Karpas-422 (cell line): ENCODE measurements at regions not wholly inside any gene's neighbourhood (a gene's known extent, or its start where the extent isn't known, plus 50 kb on each side); places are given as distances from the start of the nearest gene placed in this dataset.
A peak's percentile ranks its signal among the peaks of the same experiment; 100 is the strongest.

Source experiments
- DNase-seq: peaks from one replicate; pipeline ENCODE4 v3.0.0-alpha.2; 2015
- H2AFZ ChIP-seq: fragments of 200-600 bp; sonication (generic); 2 replicates; pipeline ENCODE4 v1.6.1; 2014; ENCODE audit warnings: antibody characterized with exemption, low read length, mixed read lengths
- H3K27ac ChIP-seq: fragments of 200-600 bp; sonication (generic); 2 replicates; pipeline ENCODE4 v1.5.1; 2014; ENCODE audit warnings: mild to moderate bottlenecking, low read length, moderate library complexity
- H3K27me3 ChIP-seq: fragments of 200-600 bp; sonication (generic); 2 replicates; pipeline ENCODE4 v1.6.1; 2014; ENCODE audit warnings: low read length, mixed read lengths
- H3K36me3 ChIP-seq: fragments of 200-600 bp; sonication (generic); 2 replicates; pipeline ENCODE4 v1.6.1; 2014; ENCODE audit warnings: low read length, mixed read lengths; ENCODE audit not compliant: insufficient read depth
- H3K4me1 ChIP-seq: fragments of 200-600 bp; sonication (generic); 2 replicates; pipeline ENCODE4 v1.6.1; 2014; ENCODE audit warnings: mild to moderate bottlenecking, low read length, mixed read lengths
- H3K4me2 ChIP-seq: fragments of 200-600 bp; sonication (generic); 2 replicates; pipeline ENCODE4 v1.6.1; 2014; ENCODE audit warnings: low read length, low read depth, mild to moderate bottlenecking; ENCODE audit not compliant: poor library complexity, severe bottlenecking
- H3K4me3 ChIP-seq: fragments of 200-600 bp; sonication (generic); 2 replicates; pipeline ENCODE4 v1.5.1; 2014; ENCODE audit warnings: mild to moderate bottlenecking, antibody characterized with exemption, low read length, mixed read lengths
- H3K79me2 ChIP-seq: fragments of 200-600 bp; sonication (generic); 2 replicates; pipeline ENCODE4 v1.6.1; 2014; ENCODE audit warnings: mild to moderate bottlenecking, low read length, mixed read lengths
- H3K9ac ChIP-seq: fragments of 200-600 bp; sonication (generic); 2 replicates; pipeline ENCODE4 v1.6.0; 2014; ENCODE audit warnings: low read length
- H3K9me2 ChIP-seq: fragments of 200-600 bp; sonication (generic), shearing (Covaris generic); replicated peaks from 2 replicates; pipeline ENCODE4 v1.6.0; 2014; ENCODE audit warnings: mild to moderate bottlenecking, low read length, moderate library complexity; ENCODE audit not compliant: insufficient read depth
- H3K9me3 ChIP-seq: fragments of 300-700, 200-600 bp; sonication (generic); 2 replicates; pipeline ENCODE4 v1.6.1; 2014; ENCODE audit warnings: low read length, mixed read lengths
- H4K20me1 ChIP-seq: fragments of 200-600 bp; sonication (generic); 2 replicates; pipeline ENCODE4 v1.6.1; 2014; ENCODE audit warnings: mild to moderate bottlenecking, antibody characterized with exemption, low read length, low read depth; ENCODE audit not compliant: insufficient read depth

GRCh38 chr10:84837041-84837812 is 508.8 kb downstream of the CCSER2 start:
- H3K9me2 ChIP-seq = no peaks in the 10 kb centered on the region
- no peaks in the 10 kb centered on the region for H3K79me2 ChIP-seq
- H3K9me3 ChIP-seq = no peaks in the 10 kb centered on the region
- no peaks in the 10 kb centered on the region for H3K27me3 ChIP-seq
- no peaks in the 10 kb centered on the region for H4K20me1 ChIP-seq
- no peaks in the 10 kb centered on the region for H3K4me1 ChIP-seq
- no peak overlapping the region for H3K4me2 ChIP-seq
- H3K36me3 ChIP-seq = no peaks in the 10 kb centered on the region
- H3K9ac ChIP-seq = no peak overlapping the region
- DNase-seq = no peak
- no peak overlapping the region for H3K4me3 ChIP-seq
- H3K27ac ChIP-seq = no peak overlapping the region
- no peak overlapping the region for H2AFZ ChIP-seq

- no peaks in the 10 kb centered on the region for H3K9me3 ChIP-seq
- no peaks in the 10 kb centered on the region for H3K79me2 ChIP-seq
- no peak overlapping the region for H3K4me3 ChIP-seq
- no peaks in the 10 kb centered on the region for H3K4me1 ChIP-seq
- H2AFZ ChIP-seq = no peak overlapping the region
- H3K9ac ChIP-seq = no peak overlapping the region
- DNase-seq = no peak
- no peak overlapping the region for H3K27ac ChIP-seq
- no peaks in the 10 kb centered on the region for H3K36me3 ChIP-seq
- H3K9me2 ChIP-seq = no peaks in the 10 kb centered on the region
- H3K4me2 ChIP-seq = no peak overlapping the region
- no peaks in the 10 kb centered on the region for H4K20me1 ChIP-seq
- no peaks in the 10 kb centered on the region for H3K27me3 ChIP-seq
Observed at GRCh38 chr10:84837877-84838276, 509.5 kb downstream of the CCSER2 start.

DNA sequence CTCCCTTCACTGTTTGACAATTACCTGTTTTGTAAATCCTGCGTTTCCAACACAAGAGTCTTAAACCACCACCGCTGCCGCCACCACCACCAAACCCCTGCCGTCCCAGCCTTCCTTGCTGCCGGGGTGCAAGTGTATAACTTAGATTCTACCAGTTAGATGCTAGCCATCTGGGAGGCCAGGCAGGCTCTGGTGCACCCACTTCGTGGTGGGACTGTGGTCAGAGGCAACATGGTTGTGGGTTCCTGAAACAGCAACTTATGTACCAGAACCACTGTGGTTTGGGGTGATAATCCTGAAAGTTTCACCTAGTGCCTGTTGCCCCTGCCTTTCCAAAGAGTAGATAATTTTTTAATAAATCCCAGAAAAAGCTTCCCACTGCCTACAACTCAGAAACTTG is 510.5 kb downstream of the CCSER2 start:
- no peak for DNase-seq
- Histone ChIP-seq H3K4me1 (no peaks in the 10 kb centered on the region), H3K27me3 (no peaks in the 10 kb centered on the region), H3K9me2 (no peaks in the 10 kb centered on the region), H3K27ac (no peak overlapping the region), H3K9me3 (no peaks in the 10 kb centered on the region), H3K79me2 (no peaks in the 10 kb centered on the region), H4K20me1 (no peaks in the 10 kb centered on the region), H3K4me2 (no peak overlapping the region), H3K36me3 (no peaks in the 10 kb centered on the region), H3K4me3 (no peak overlapping the region), H2AFZ (no peak overlapping the region), H3K9ac (no peak overlapping the region)

GRCh38 chr10:84842593-84842992 is 514.2 kb downstream of the CCSER2 start:
- no peak overlapping the region for H3K4me3 ChIP-seq
- H3K79me2 ChIP-seq = no peaks in the 10 kb centered on the region
- no peak overlapping the region for H3K27ac ChIP-seq
- no peak for DNase-seq
- H3K4me2 ChIP-seq = no peak overlapping the region
- no peak overlapping the region for H2AFZ ChIP-seq
- no peaks in the 10 kb centered on the region for H3K4me1 ChIP-seq
- H3K9me2 ChIP-seq = no peaks in the 10 kb centered on the region
- no peak overlapping the region for H3K9ac ChIP-seq
- no peaks in the 10 kb centered on the region for H4K20me1 ChIP-seq
- H3K36me3 ChIP-seq = no peaks in the 10 kb centered on the region
- H3K9me3 ChIP-seq = no peaks in the 10 kb centered on the region
- H3K27me3 ChIP-seq = no peaks in the 10 kb centered on the region

GRCh38 chr10:84844461-84844860 is 516.1 kb downstream of the CCSER2 start:
- H3K27ac ChIP-seq = no peak overlapping the region
- H3K4me1 ChIP-seq = no peaks in the 10 kb centered on the region
- H3K4me3 ChIP-seq = no peak overlapping the region
- no peak overlapping the region for H3K4me2 ChIP-seq
- H3K79me2 ChIP-seq = no peaks in the 10 kb centered on the region
- no peaks in the 10 kb centered on the region for H3K9me3 ChIP-seq
- H3K27me3 ChIP-seq = no peaks in the 10 kb centered on the region
- DNase-seq = no peak
- H3K9me2 ChIP-seq = no peaks in the 10 kb centered on the region
- H4K20me1 ChIP-seq = no peaks in the 10 kb centered on the region
- H3K9ac ChIP-seq = no peak overlapping the region
- H3K36me3 ChIP-seq = no peaks in the 10 kb centered on the region
- no peak overlapping the region for H2AFZ ChIP-seq

- Histone ChIP-seq H3K9me3 (no peaks in the 10 kb centered on the region), H3K27me3 (no peaks in the 10 kb centered on the region), H3K4me3 (no peak overlapping the region), H3K9ac (no peak overlapping the region), H3K27ac (no peak overlapping the region), H4K20me1 (no peaks in the 10 kb centered on the region), H3K4me2 (no peak overlapping the region), H3K4me1 (no peaks in the 10 kb centered on the region), H2AFZ (no peak overlapping the region), H3K9me2 (no peaks in the 10 kb centered on the region), H3K36me3 (no peaks in the 10 kb centered on the region), H3K79me2 (no peaks in the 10 kb centered on the region)
- DNase-seq = peak; percentile 54
Observed at GRCh38 chr10:84845628-84846261, 517.4 kb downstream of the CCSER2 start.

DNA sequence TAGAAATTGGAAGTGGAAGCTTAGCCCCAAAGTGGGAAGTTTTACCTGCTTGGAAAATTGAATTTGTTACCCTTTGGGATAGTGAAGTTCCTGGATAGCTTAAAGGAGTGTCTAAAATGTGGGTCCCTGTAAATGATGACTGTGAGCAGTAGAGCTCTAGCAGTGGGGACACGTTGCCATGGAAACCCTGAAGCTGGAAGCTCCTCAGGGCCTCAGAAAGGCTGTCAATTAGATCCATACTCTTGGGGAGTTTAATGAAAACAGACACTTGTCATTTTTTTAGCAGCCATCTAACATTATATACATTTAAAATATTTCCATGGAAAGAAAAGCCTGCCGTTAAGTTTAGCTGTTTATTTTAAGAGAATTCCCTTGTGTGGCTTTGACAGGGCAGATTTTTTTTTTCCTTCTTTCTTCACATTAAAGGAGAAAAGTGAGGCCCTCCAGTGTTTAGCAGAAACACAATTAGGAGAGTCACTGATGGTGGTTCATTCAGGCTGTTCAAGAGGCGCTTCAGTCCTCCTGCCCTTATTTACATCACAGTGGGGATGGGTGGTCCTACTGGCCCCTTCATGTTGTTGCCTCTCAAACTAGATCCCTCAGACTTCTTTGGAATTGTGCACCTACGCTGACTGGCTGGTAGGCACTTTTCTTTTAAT is 518.4 kb downstream of the CCSER2 start:
- no peaks in the 10 kb centered on the region for H3K4me1 ChIP-seq
- no peaks in the 10 kb centered on the region for H3K79me2 ChIP-seq
- H4K20me1 ChIP-seq = no peaks in the 10 kb centered on the region
- no peaks in the 10 kb centered on the region for H3K9me3 ChIP-seq
- no peak for DNase-seq
- H3K9me2 ChIP-seq = no peaks in the 10 kb centered on the region
- H3K4me3 ChIP-seq = no peak overlapping the region
- H3K27ac ChIP-seq = no peak overlapping the region
- H3K27me3 ChIP-seq = no peaks in the 10 kb centered on the region
- H2AFZ ChIP-seq = no peak overlapping the region
- H3K4me2 ChIP-seq = no peak overlapping the region
- no peaks in the 10 kb centered on the region for H3K36me3 ChIP-seq
- no peak overlapping the region for H3K9ac ChIP-seq

DNA sequence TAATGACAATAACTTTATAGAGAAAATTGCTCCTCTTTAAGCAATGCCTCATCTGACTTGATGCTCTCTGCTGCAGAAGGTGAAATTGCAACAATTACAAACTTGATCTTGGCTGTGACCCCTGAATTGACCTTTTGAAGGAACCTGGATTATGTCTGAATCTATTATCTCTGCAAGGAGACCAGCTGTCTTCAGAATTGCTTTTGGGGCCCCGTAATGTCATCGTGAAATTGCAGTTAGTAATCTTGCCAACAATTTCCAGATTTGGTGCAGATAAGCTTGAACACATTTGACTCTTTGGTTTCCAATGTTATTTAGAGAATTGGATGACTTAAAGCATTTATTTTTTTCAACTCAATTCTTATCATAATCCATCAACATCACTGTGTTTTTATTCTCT is 520.6 kb downstream of the CCSER2 start:
- Histone ChIP-seq H3K27me3 (no peaks in the 10 kb centered on the region), H3K79me2 (no peaks in the 10 kb centered on the region), H3K9me2 (no peaks in the 10 kb centered on the region), H3K27ac (no peak overlapping the region), H3K9me3 (no peaks in the 10 kb centered on the region), H3K4me1 (no peaks in the 10 kb centered on the region), H3K36me3 (no peaks in the 10 kb centered on the region), H4K20me1 (no peaks in the 10 kb centered on the region), H2AFZ (no peak overlapping the region), H3K4me2 (no peak overlapping the region), H3K4me3 (no peak overlapping the region), H3K9ac (no peak overlapping the region)
- DNase-seq = no peak
